ENCODE measurements at regions not wholly inside any gene's neighbourhood (a gene's known extent, or its start where the extent isn't known, plus 50 kb on each side); places are given as distances from the start of the nearest gene placed in this dataset.

GRCh38 chrX:114251575-114251974, 332.3 kb upstream of the HTR2C start:
- TF ChIP-seq CTCF (IDR thresholded peaks at IDR 0.05; ENCODE audit: insufficient read depth, low read length) (no peak), POLR2AphosphoS5 (IDR thresholded peaks at IDR 0.05; ENCODE audit: low read depth) (no peak), REST (IDR thresholded peaks at IDR 0.05; ENCODE audit: insufficient replicate concordance, low read depth) (no peak), GABPA (IDR thresholded peaks at IDR 0.05; ENCODE audit: low read depth) (no peak), SPI1 (IDR thresholded peaks at IDR 0.05; ENCODE audit: borderline replicate concordance, low read depth) (no peak)
